GM13976 (cell line): ENCODE measurements at regions not wholly inside any gene's neighbourhood (a gene's known extent, or its start where the extent isn't known, plus 50 kb on each side); places are given as distances from the start of the nearest gene placed in this dataset.

Experiments used
- DNase-seq: peaks from one replicate; pipeline ENCODE4 v3.0.0; 2012; ENCODE audit warnings: low spot score
- in situ Hi-C: fragments of 300-500 bp; cut with MboI; formaldehyde crosslinking; loops from one replicate; pipeline ENCODE4 v1.12.0; 2022; ENCODE audit warnings: low sequenced_read_pairs, mixed read lengths, inconsistent platforms; ENCODE audit not compliant: unreplicated experiment
- TF ChIP-seq, protein P1 (sequence below): IDR thresholded peaks from 2 replicates; pipeline ENCODE4 v1.5.1; 2012; ENCODE audit warnings: borderline replicate concordance, mild to moderate bottlenecking; ENCODE audit not compliant: insufficient read depth; ENCODE audit errors: extremely low read depth, missing control alignments, control extremely low read depth

DNA sequence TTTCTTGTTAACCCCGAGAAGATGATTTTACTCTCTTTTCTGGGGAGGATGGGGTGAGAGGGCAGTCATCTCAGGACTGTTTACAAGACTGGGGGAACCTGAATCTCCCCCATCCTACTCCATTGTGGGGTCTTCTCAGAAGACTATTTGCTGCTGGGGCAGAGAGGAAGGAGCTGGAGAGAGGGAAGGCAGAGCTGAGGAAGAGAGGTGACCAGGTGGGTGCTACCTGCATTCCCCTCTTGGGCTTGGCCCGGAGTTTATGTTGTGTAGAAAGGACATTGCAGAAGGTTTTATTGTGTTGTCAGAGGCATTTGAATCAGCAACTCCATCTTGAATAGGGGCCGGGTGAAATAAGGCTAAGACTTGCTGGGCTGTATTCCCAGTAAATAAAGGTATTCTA, 247.1 kb upstream of the GALNT17 start:
- TF ChIP-seq, protein P1, sequence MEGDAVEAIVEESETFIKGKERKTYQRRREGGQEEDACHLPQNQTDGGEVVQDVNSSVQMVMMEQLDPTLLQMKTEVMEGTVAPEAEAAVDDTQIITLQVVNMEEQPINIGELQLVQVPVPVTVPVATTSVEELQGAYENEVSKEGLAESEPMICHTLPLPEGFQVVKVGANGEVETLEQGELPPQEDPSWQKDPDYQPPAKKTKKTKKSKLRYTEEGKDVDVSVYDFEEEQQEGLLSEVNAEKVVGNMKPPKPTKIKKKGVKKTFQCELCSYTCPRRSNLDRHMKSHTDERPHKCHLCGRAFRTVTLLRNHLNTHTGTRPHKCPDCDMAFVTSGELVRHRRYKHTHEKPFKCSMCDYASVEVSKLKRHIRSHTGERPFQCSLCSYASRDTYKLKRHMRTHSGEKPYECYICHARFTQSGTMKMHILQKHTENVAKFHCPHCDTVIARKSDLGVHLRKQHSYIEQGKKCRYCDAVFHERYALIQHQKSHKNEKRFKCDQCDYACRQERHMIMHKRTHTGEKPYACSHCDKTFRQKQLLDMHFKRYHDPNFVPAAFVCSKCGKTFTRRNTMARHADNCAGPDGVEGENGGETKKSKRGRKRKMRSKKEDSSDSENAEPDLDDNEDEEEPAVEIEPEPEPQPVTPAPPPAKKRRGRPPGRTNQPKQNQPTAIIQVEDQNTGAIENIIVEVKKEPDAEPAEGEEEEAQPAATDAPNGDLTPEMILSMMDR = no peak
- in situ Hi-C loops = no loop called here
- DNase-seq = no peak

DNA sequence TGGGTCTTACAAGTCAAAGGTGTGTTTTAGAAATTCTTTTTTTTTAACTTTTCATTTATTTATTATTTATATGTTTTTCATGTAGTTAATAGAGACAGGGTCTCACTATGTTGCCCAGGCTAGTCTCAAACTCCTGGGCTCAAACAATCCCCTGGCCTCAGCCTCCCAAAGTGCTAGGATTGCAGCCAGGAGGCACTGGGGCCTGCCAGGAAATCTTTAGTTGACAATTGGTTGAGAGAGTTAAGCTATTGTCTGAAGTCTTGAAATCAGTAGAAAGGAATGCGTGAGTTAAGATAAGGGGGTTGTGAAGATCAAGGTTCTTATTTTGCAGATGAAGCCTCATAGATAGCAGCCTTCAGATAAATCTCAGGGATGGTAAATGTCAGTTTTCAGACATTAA, 245.4 kb upstream of the GALNT17 start:
- DNase-seq = no peak
- TF ChIP-seq, protein P1 = no peak
- in situ Hi-C loops = no loop called here

DNA sequence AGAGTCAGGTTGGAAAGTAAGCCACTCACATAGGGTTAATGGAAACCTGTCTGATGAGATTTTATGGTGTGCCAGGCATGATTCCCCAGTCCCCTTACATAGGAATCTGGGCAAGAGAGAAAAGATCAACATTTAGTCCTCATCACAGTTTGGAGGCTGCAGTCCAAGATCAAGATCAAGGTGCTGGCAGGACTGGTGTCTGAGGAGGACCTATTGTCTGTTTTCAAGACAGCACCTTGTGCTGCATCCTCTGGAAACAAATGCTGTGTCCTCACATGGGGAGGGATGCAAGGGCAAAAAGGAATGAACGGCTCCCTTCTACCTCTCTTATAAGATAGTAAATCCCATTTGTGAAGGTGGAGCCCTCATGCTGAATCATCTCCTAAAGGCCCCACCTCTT, 244.8 kb upstream of the GALNT17 start:
- no peak for DNase-seq
- TF ChIP-seq, protein P1 = no peak
- in situ Hi-C loops = no loop called here

DNA sequence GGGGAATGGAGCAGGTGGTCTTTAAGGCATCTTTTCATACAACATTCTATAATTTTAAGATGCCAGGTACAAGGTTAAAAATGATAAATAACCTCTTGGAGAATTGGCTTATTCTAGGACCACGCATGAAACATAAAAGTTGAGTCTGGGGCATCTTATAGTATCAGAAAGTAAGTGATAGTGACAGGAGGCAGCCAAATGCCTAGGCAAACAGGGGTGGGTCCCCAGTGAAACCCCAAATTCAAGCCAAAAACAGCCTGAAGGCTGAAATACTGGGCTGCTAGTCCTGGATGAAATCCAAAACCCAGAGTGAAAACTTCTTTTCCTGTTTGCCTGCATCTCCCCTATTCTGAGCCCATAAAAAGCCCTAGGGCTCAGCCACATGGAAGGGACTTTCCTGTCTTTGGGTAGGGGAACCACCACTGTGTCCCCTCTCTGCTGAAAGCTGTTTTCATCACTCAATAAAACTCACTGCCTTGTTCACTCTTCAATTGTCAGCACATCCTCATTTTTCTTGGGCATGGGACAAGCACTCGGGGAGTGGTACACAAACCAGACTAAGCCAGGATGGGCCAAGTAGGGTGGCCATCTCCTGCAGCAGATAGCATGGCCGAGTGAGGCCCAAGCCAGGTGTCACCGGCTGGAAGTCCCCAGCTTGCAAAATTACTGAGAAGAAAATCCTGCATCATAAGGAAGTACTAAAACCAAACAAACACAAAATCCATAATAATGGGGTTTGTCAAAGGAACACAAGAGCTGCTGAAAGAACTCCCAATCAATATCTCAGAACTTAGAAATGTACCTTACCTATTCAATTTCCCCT, 241.6 kb upstream of the GALNT17 start:
- in situ Hi-C loops = no loop called here
- no peak for DNase-seq
- TF ChIP-seq, protein P1 = no peak

DNA sequence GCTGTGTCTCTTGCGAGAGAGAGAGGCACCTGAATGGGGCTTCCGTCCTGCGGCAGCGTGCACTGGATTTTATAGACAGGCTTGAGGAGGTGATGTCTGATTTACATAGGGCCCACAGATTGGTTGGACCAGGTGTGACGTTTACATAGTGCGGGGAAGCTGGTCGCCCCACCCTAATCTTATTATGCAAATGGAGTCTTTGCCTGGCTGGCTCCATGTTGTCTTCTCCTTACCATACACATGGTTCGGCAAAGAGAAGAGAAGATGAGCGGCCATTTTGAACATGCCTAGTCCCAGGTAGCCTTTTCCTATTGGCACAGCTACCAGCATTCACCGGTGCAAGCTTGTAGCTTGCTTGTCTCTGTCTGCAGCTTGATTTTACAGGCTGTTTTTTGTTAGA, 238.5 kb upstream of the GALNT17 start:
- TF ChIP-seq, protein P1 = no peak
- DNase-seq = no peak
- in situ Hi-C loops = no loop called here

DNA sequence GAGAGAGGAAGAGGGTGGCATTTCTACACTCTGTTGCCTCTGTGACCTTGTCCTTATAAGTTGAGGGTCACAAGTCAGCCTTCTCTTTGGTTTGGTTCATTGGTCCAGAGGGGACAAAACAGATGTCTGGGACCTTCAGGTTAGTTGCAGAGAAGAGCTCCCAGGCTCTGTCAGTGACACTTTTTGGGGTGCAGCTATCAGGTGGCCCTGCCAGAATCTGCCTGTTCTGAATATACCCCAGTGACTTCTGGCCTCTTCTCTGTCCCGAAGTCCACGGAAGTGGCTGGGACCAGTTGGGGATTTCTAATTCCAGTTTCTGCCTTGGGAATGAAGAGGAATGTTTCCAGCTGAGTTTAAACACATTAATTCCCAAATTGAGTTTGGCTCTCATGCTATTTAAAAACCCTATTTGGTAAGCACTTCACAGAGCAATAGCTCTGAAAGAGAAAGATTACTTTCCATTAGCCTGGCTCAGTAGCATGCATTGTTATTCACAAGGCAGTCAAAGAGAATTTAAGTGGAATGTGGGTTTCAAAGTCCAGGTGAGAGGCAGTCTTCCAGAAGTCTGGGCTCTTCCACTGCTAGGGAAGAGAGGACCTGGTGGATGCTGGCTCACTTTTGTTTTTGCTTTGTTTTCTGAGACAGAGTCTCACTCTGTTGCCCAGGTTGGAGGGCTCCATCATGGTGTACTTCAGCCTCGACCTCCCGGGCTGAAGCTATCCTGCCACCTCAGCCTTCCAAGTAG, 237.8 kb upstream of the GALNT17 start:
- TF ChIP-seq, protein P1 = no peak
- DNase-seq = no peak
- in situ Hi-C loops = no loop called here
